Small intestine (tissue), 7 donors: ENCODE measurements at regions not wholly inside any gene's neighbourhood (a gene's known extent, or its start where the extent isn't known, plus 50 kb on each side); places are given as distances from the start of the nearest gene placed in this dataset.

Source experiments
- DNase-seq, 2 donors: peaks; one replicate each; pipeline versions ENCODE4 v3.0.0 to v3.0.0-alpha.2; 2013
- FAIRE-seq: peaks from 2 replicates; lab custom pipeline; 2012; peaks lifted over from hg19 to GRCh38; lab: Jason Lieb, UNC
- H3K27ac ChIP-seq, 3 donors: one replicate each; pipeline ENCODE4 v1.5.1; 2013; ENCODE audit warnings: low read length in 2 of 3, mild to moderate bottlenecking in 2 of 3, control low read depth in 1 of 3, inconsistent platforms in 1 of 3, low read depth in 1 of 3, moderate library complexity in 1 of 3
- H3K27me3 ChIP-seq, 3 donors: one replicate each; pipeline ENCODE4 v1.6.1; 2013; ENCODE audit warnings: low read length in 3 of 3, inconsistent platforms in 1 of 3; ENCODE audit not compliant: control insufficient read depth in 3 of 3, insufficient read depth in 3 of 3
- H3K36me3 ChIP-seq, 3 donors: one replicate each; pipeline ENCODE4 v1.6.1; 2013; ENCODE audit warnings: low read length in 3 of 3, inconsistent platforms in 1 of 3, low read depth in 1 of 3, mild to moderate bottlenecking in 1 of 3, moderate library complexity in 1 of 3; ENCODE audit not compliant: control insufficient read depth in 3 of 3, insufficient read depth in 2 of 3
- H3K4me1 ChIP-seq, 3 donors: one replicate each; pipeline ENCODE4 v1.6.1; 2013; ENCODE audit warnings: low read length in 2 of 3, inconsistent platforms in 1 of 3, low read depth in 1 of 3, mild to moderate bottlenecking in 1 of 3, moderate library complexity in 1 of 3; ENCODE audit not compliant: control insufficient read depth in 3 of 3, insufficient read depth in 2 of 3
- H3K4me3 ChIP-seq, 3 donors: one replicate each; pipeline ENCODE4 v1.5.1; 2013; ENCODE audit warnings: low read length in 3 of 3, control low read depth in 1 of 3, inconsistent platforms in 1 of 3, low read depth in 1 of 3, mild to moderate bottlenecking in 1 of 3, moderate library complexity in 1 of 3
- H3K9me3 ChIP-seq, 2 donors: one replicate each; pipeline ENCODE4 v1.6.1; 2013; ENCODE audit warnings: low read depth in 1 of 2, low read length in 1 of 2; ENCODE audit not compliant: control insufficient read depth in 2 of 2, insufficient read depth in 1 of 2
- WGBS, 3 donors: extraction: QIAGEN DNeasy Blood & Tissue Kit; methylation state at CpG; one replicate each; pipeline ENCODE4 v1.1.7; 2013; 5-methylcytosine and 5-hydroxymethylcytosine counted together
- donor health status: healthy with polysubstance abuse.
- donor health status: control.
- donor health status: control.
- donor health status: Bipolar disorder and iron deficiency.
- donor health status: healthy.

GRCh38 chr9:29289365-29289764 lies 1716.1 kb upstream of the C9orf72 start:
- no peak for DNase-seq
- Histone ChIP-seq H3K27ac (no peak overlapping the region), H3K36me3 (no peaks in the 10 kb centered on the region), H3K27me3 (no peaks in the 10 kb centered on the region), H3K9me3 (no peaks in the 10 kb centered on the region), H3K4me1 (no peaks in the 10 kb centered on the region), H3K4me3 (no peak overlapping the region)
- WGBS, 3 donors: 57 to 67% (median 59%) methylated on average over 4 of the region's 4 CpGs
- no peak for FAIRE-seq

GRCh38 chr9:29290516-29290915 lies 1717.2 kb upstream of the C9orf72 start:
- no peak for FAIRE-seq
- WGBS, 3 donors: 49 to 59% (median 57%) methylated on average over 1 of the region's 1 CpG
- no peak overlapping the region for H3K27ac ChIP-seq
- H3K4me1 ChIP-seq: no peaks in the 10 kb centered on the region
- H3K36me3 ChIP-seq: no peaks in the 10 kb centered on the region
- no peaks in the 10 kb centered on the region for H3K27me3 ChIP-seq
- no peak overlapping the region for H3K4me3 ChIP-seq
- H3K9me3 ChIP-seq: no peaks in the 10 kb centered on the region
- DNase-seq: no peak

- WGBS, 3 donors: 28 to 46% (median 41%) methylated on average over 2 of the region's 2 CpGs
Observed at GRCh38 chr9:29297592-29297991, 1724.3 kb upstream of the C9orf72 start.

GRCh38 chr9:29311221-29311620 lies 1737.9 kb upstream of the C9orf72 start:
- DNase-seq (no peak), FAIRE-seq (no peak)
- Histone ChIP-seq H3K27me3 (no peaks in the 10 kb centered on the region), H3K36me3 (no peaks in the 10 kb centered on the region), H3K27ac (no peak overlapping the region), H3K9me3 (no peaks in the 10 kb centered on the region), H3K4me1 (no peaks in the 10 kb centered on the region), H3K4me3 (no peak overlapping the region)
- WGBS, 3 donors: 66 to 71% (median 70%) methylated on average over 3 of the region's 3 CpGs

More at GRCh38 chr9:29297592-29297991, 1724.3 kb upstream of the C9orf72 start:
- FAIRE-seq (no peak), DNase-seq (no peak)
- H3K4me1 ChIP-seq: no peaks in the 10 kb centered on the region
- H3K4me3 ChIP-seq: no peak overlapping the region
- no peaks in the 10 kb centered on the region for H3K27me3 ChIP-seq
- no peaks in the 10 kb centered on the region for H3K36me3 ChIP-seq
- no peaks in the 10 kb centered on the region for H3K9me3 ChIP-seq
- no peak overlapping the region for H3K27ac ChIP-seq

GRCh38 chr9:29312327-29312726 lies 1739.0 kb upstream of the C9orf72 start:
- Histone ChIP-seq H3K4me3 (no peak overlapping the region), H3K36me3 (no peaks in the 10 kb centered on the region), H3K9me3 (no peaks in the 10 kb centered on the region), H3K27ac (no peak overlapping the region), H3K27me3 (no peaks in the 10 kb centered on the region), H3K4me1 (no peaks in the 10 kb centered on the region)
- WGBS, 3 donors: 87 to 100% (median 93%) methylated on average over 3 of the region's 3 CpGs
- DNase-seq: no peak
- no peak for FAIRE-seq

GRCh38 chr9:29319736-29320513 lies 1746.6 kb upstream of the C9orf72 start:
- 62 to 67% (median 65%) methylated on average over 3 of the region's 3 CpGs for WGBS, 3 donors
- H3K9me3 ChIP-seq: no peaks in the 10 kb centered on the region
- no peaks in the 10 kb centered on the region for H3K36me3 ChIP-seq
- no peaks in the 10 kb centered on the region for H3K27me3 ChIP-seq
- H3K4me3 ChIP-seq: no peak overlapping the region
- no peak for FAIRE-seq
- no peak for DNase-seq
- no peaks in the 10 kb centered on the region for H3K4me1 ChIP-seq
- H3K27ac ChIP-seq: no peak overlapping the region

- Histone ChIP-seq H3K27me3 (no peaks in the 10 kb centered on the region), H3K27ac (no peak overlapping the region), H3K4me3 (no peak overlapping the region), H3K36me3 (no peaks in the 10 kb centered on the region), H3K9me3 (no peaks in the 10 kb centered on the region), H3K4me1 (no peaks in the 10 kb centered on the region)
- 50 to 53% (median 51%) methylated on average over 2 of the region's 2 CpGs for WGBS, 3 donors
- DNase-seq (no peak), FAIRE-seq (no peak)
Observed at GRCh38 chr9:29322240-29322639, 1749.0 kb upstream of the C9orf72 start.

- Histone ChIP-seq H3K36me3 (no peaks in the 10 kb centered on the region), H3K4me1 (no peaks in the 10 kb centered on the region), H3K9me3 (no peaks in the 10 kb centered on the region), H3K27me3 (no peaks in the 10 kb centered on the region), H3K27ac (no peak overlapping the region), H3K4me3 (no peak overlapping the region)
- FAIRE-seq (no peak), DNase-seq (no peak)
Observed at GRCh38 chr9:29325894-29326293, 1752.6 kb upstream of the C9orf72 start.

GRCh38 chr9:29332789-29333188 lies 1759.5 kb upstream of the C9orf72 start:
- 77 to 85% (median 84%) methylated on average over 2 of the region's 2 CpGs for WGBS, 3 donors
- no peaks in the 10 kb centered on the region for H3K36me3 ChIP-seq
- no peak overlapping the region for H3K4me3 ChIP-seq
- H3K27me3 ChIP-seq: no peaks in the 10 kb centered on the region
- no peak for FAIRE-seq
- no peak for DNase-seq
- no peaks in the 10 kb centered on the region for H3K4me1 ChIP-seq
- no peaks in the 10 kb centered on the region for H3K9me3 ChIP-seq
- H3K27ac ChIP-seq: no peak overlapping the region
